ENCODE measurements at regions not wholly inside any gene's neighbourhood (a gene's known extent, or its start where the extent isn't known, plus 50 kb on each side); places are given as distances from the start of the nearest gene placed in this dataset.

GRCh38 chr15:96079041-96079440 is 251.5 kb upstream of the NR2F2 start (continued):
- TF ChIP-seq, protein P1, sequence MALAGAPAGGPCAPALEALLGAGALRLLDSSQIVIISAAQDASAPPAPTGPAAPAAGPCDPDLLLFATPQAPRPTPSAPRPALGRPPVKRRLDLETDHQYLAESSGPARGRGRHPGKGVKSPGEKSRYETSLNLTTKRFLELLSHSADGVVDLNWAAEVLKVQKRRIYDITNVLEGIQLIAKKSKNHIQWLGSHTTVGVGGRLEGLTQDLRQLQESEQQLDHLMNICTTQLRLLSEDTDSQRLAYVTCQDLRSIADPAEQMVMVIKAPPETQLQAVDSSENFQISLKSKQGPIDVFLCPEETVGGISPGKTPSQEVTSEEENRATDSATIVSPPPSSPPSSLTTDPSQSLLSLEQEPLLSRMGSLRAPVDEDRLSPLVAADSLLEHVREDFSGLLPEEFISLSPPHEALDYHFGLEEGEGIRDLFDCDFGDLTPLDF (CRISPR knock-in tag; IDR thresholded peaks at IDR 0.05): no peak

- POLR2A ChIA-PET: no interaction called here
- no peak for ATAC-seq
- H3K9me3 Mint-ChIP-seq: no peaks in the 10 kb centered on the region
Observed at GRCh38 chr15:96079882-96080281, 250.6 kb upstream of the NR2F2 start.

GRCh38 chr15:96086164-96086563 is 244.3 kb upstream of the NR2F2 start:
- no peak for DNase-seq (ENCODE audit: low spot score)
- POLR2A ChIA-PET: no interaction called here
- Mint-ChIP-seq H3K27ac (no peak overlapping the region), H3K36me3 (no peaks in the 10 kb centered on the region), H3K4me3 (no peak overlapping the region), H3K27me3 (ENCODE audit: low read depth) (peaks cover 94% of the 10 kb centered on the region), H3K4me1 (peaks cover 27% of the 10 kb centered on the region), H3K9me3 (no peaks in the 10 kb centered on the region)
- no peak for ATAC-seq
- TF ChIP-seq RELA (CRISPR knock-in tag; IDR thresholded peaks at IDR 0.05; ENCODE audit: borderline replicate concordance) (no peak), GTF2I (CRISPR knock-in tag; conservative IDR thresholded peaks at IDR 0.05) (no peak), TCF7 (CRISPR knock-in tag; IDR thresholded peaks at IDR 0.05; ENCODE audit: low read depth) (no peak)
- CTCF ChIA-PET: no interaction called here

More at GRCh38 chr15:96079882-96080281, 250.6 kb upstream of the NR2F2 start:
- TF ChIP-seq TEAD1 (CRISPR knock-in tag; IDR thresholded peaks at IDR 0.05): no peak
- TF ChIP-seq, protein P2, sequence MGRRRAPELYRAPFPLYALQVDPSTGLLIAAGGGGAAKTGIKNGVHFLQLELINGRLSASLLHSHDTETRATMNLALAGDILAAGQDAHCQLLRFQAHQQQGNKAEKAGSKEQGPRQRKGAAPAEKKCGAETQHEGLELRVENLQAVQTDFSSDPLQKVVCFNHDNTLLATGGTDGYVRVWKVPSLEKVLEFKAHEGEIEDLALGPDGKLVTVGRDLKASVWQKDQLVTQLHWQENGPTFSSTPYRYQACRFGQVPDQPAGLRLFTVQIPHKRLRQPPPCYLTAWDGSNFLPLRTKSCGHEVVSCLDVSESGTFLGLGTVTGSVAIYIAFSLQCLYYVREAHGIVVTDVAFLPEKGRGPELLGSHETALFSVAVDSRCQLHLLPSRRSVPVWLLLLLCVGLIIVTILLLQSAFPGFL (CRISPR knock-in tag; IDR thresholded peaks at IDR 0.05; ENCODE audit: borderline replicate concordance): no peak
- no peak for TF ChIP-seq ATF2 (CRISPR knock-in tag; IDR thresholded peaks at IDR 0.05; ENCODE audit: borderline replicate concordance, low read depth)
- no peak for TF ChIP-seq OVOL2 (CRISPR knock-in tag; IDR thresholded peaks at IDR 0.05; ENCODE audit: borderline replicate concordance)
- TF ChIP-seq ZNF671 (CRISPR knock-in tag; IDR thresholded peaks at IDR 0.05): no peak
- TF ChIP-seq, protein P3, sequence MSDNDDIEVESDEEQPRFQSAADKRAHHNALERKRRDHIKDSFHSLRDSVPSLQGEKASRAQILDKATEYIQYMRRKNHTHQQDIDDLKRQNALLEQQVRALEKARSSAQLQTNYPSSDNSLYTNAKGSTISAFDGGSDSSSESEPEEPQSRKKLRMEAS (CRISPR knock-in tag; IDR thresholded peaks at IDR 0.05): no peak
- TF ChIP-seq ZNF396 (CRISPR knock-in tag; IDR thresholded peaks at IDR 0.05; ENCODE audit: borderline replicate concordance): no peak
- no peak for DNase-seq (ENCODE audit: low spot score)
- H3K36me3 Mint-ChIP-seq: no peaks in the 10 kb centered on the region
- H3K27ac Mint-ChIP-seq: no peak overlapping the region
- H3K27me3 Mint-ChIP-seq (ENCODE audit: low read depth): peaks cover 62% of the 10 kb centered on the region
- no peak overlapping the region for H3K4me3 Mint-ChIP-seq
- H3K4me1 Mint-ChIP-seq: no peaks in the 10 kb centered on the region
- CTCF ChIA-PET: no interaction called here

DNA sequence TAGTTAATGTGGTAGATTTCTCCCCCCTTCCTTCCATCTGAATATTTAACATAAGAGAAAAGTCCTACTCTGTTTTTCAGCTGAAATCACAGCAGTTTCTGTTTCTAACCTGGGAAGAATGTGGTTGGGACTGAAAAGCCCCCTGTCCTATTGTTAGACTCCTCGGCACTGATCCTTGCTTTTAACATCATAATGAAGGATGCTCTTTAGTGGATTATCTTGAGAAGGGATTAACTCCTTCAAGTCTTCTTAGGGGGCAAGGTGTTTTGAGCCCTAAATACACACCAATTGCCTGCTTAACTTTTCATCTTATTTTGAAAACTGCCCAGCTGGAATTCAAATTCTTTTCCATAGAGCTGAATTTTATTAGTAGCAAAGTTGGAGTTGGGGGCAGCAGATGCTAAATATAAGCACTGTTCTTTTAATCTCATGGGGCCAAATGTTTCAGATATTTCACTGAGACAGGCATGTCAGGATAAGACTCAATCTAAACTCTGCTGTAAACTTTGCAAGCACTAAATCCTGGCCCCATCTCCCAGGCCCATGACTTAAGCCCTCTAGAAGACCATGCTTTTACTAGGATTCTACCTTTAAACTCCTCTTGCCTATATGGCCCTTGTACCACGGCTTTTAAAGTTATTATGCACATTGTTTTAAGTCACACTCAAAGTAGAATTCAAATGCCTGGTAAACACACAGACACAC is 243.2 kb upstream of the NR2F2 start:
- Mint-ChIP-seq H3K36me3 (no peaks in the 10 kb centered on the region), H3K4me3 (no peak overlapping the region), H3K4me1 (peaks cover 27% of the 10 kb centered on the region), H3K9me3 (no peaks in the 10 kb centered on the region), H3K27ac (no peak overlapping the region), H3K27me3 (ENCODE audit: low read depth) (peaks cover 96% of the 10 kb centered on the region)
- POLR2A ChIA-PET: no interaction called here
- no peak for DNase-seq (ENCODE audit: low spot score)
- ATAC-seq: peak; percentile 97
- TF ChIP-seq ZNF232 (CRISPR knock-in tag; IDR thresholded peaks at IDR 0.05) (no peak), TEAD1 (CRISPR knock-in tag; IDR thresholded peaks at IDR 0.05) (peak; percentile 78; the same call in 1 of the 2 replicates), FOXK1 (CRISPR knock-in tag; IDR thresholded peaks at IDR 0.05) (peak; percentile 49; the same call in 1 of the 2 replicates), SMAD3 (CRISPR knock-in tag; IDR thresholded peaks at IDR 0.05; ENCODE audit: borderline replicate concordance) (0 out of 2 replicates have a peak, but pooled peaks have one; percentile 26)
- CTCF ChIA-PET: no interaction called here
